ENCODE measurements at regions not wholly inside any gene's neighbourhood (a gene's known extent, or its start where the extent isn't known, plus 50 kb on each side); places are given as distances from the start of the nearest gene placed in this dataset.

DNA sequence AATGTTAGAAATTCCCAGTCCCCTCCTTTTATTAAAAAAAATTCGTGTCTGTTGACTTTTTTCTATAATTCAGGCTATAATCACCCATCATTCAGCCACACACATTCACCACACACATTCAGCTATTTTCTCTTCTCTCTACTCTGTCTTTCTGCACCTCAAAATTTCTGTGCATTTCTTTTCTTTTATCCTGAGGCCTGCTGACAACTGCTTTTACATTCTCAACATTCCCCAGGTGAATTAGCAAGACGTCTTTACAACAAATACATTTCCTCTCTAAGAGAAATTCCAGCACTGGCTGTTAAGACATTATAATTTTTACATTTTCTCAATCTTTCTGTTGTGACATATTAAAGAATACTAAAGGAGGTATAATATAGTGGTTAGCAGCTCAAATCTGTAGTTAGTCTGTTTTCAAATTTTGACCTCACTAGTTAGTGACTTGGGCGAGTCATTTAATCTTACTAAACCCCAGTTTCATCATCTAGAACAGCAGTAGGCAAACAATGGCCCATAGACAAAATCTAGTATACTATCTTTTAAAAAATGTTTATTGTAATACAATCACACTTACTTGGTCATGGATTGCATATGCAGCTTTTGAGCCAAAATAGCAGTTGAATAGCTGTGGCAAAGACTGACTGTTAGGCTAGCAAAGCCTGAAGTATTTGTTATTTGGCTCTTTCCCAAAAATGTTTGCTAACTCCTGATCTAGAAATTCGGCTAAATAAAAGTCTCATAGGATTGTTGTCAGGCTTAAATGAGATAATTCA lies 350.7 kb downstream of the NSUN3 start:
- Histone ChIP-seq H3K9me3 (ENCODE audit: insufficient read depth in 2 of 2, low read depth in 1 of 2, low read length in 1 of 2) (0 out of 4 replicates have a peak, but pooled peaks cover 0 to 2% of the 10 kb centered on the region in 2 experiments), H3K4me2 (ENCODE audit: insufficient read depth in 1 of 2, low read depth in 2 of 2, low read length in 2 of 2) (peak overlapping the region; percentile 9 to 26; a peak in 1 of 4 replicates), H4K91ac (replicated peaks; ENCODE audit: insufficient read length, low read length) (no peak overlapping the region), H4K20me1 (replicated peaks in 1 of 2; ENCODE audit: control insufficient read depth in 1 of 2, insufficient read depth in 2 of 2, low read length in 2 of 2) (no peaks in the 10 kb centered on the region), H3K23me2 (ENCODE audit: low read depth, low read length) (no peaks in the 10 kb centered on the region), H2BK20ac (ENCODE audit: low read length) (no peak overlapping the region), H3K27ac (ENCODE audit: low read depth, low read length) (no peak overlapping the region), H2BK15ac (ENCODE audit: low read length) (no peak overlapping the region), H3K56ac (replicated peaks; ENCODE audit: insufficient read length, low read depth, low read length) (peak overlapping the region; percentile 36), H4K5ac (ENCODE audit: insufficient read length, low read depth, low read length) (peak overlapping the region; percentile 9), H3K23ac (ENCODE audit: insufficient read length) (no peak overlapping the region), H3K14ac (ENCODE audit: insufficient read length) (no peak overlapping the region), H3K4me3 (ENCODE audit: extremely low read depth in 1 of 4, insufficient read depth in 2 of 4, low read depth in 3 of 4, low read length in 4 of 4) (no peak overlapping the region), H3K79me2 (ENCODE audit: control insufficient read depth in 1 of 2, insufficient read depth in 2 of 2, low read length in 2 of 2) (no peaks in the 10 kb centered on the region), H2BK5ac (ENCODE audit: low read depth, low read length) (peak overlapping the region; percentile 76; the same call in 1 of the 2 replicates), H3K4ac (replicated peaks; ENCODE audit: insufficient read length, low read depth, low read length) (no peak overlapping the region), H2AK5ac (ENCODE audit: low read depth, low read length) (no peak overlapping the region), H3K27me3 (replicated peaks in 1 of 4; ENCODE audit: control insufficient read depth in 3 of 4, extremely low read depth in 1 of 4, insufficient read depth in 3 of 4, low read length in 3 of 4) (no peaks in the 10 kb centered on the region), H3K36me3 (ENCODE audit: control insufficient read depth in 2 of 4, insufficient read depth in 4 of 4, low read length in 3 of 4) (no peaks in the 10 kb centered on the region), H3K9ac (replicated peaks in 1 of 4; ENCODE audit: extremely low read depth in 1 of 4, low read depth in 3 of 4, low read length in 3 of 4) (no peak overlapping the region), H2BK120ac (replicated peaks; ENCODE audit: low read depth, low read length) (no peak overlapping the region), H2AFZ (ENCODE audit: low read length) (no peak overlapping the region), H3K18ac (ENCODE audit: extremely low read depth, low read length) (no peak overlapping the region), H3K4me1 (replicated peaks in 1 of 4; ENCODE audit: control insufficient read depth in 3 of 4, insufficient read depth in 4 of 4, low read length in 3 of 4) (peaks cover 0 to 9% (median 4%) of the 10 kb centered on the region in 4 experiments; a peak in 4 of 7 replicates), H4K8ac (ENCODE audit: extremely low read depth, insufficient read depth, low read length) (no peak overlapping the region), H2BK12ac (ENCODE audit: low read depth, low read length) (no peak overlapping the region; the same call in 1 of the 2 replicates), H3K79me1 (ENCODE audit: low read depth, low read length) (no peaks in the 10 kb centered on the region)
- ChIA-PET POLR2A (ENCODE audit: partially characterized antibody) (no interaction called here), CTCF (ENCODE audit: partially characterized antibody) (no interaction called here)
- DNase-seq (ENCODE audit: low read depth in 1 of 2, low spot score in 2 of 2) (no peak), FAIRE-seq (no peak)
- 42% methylated on average over 4 of the region's 4 CpGs; no CpG with 5 or more reads in 1 of the 2 experiments for WGBS, 2 experiments (ENCODE audit: extremely low coverage in 1 of 2, insufficient coverage in 1 of 2, insufficient read length in 1 of 2, insufficient replicate concordance in 2 of 2, low coverage in 1 of 2, low lambda C conversion rate in 2 of 2, missing lambda C conversion rate in 1 of 2)
- TF ChIP-seq MAX (IDR thresholded peaks at IDR 0.05), result no peak
- TF ChIP-seq KDM4A (IDR thresholded peaks at IDR 0.05; ENCODE audit: low read depth, low read length, severe bottlenecking), result no peak
- TF ChIP-seq SP4 (IDR thresholded peaks at IDR 0.05; ENCODE audit: low read length), result no peak
- no peak for TF ChIP-seq BRCA1 (IDR thresholded peaks at IDR 0.05; ENCODE audit: low read depth, low read length)
- TF ChIP-seq SIN3A (conservative IDR thresholded peaks at IDR 0.05 in 1 of 2, IDR thresholded peaks at IDR 0.05 in 1 of 2; ENCODE audit: low read depth in 1 of 2, low read length in 2 of 2), result no peak
- TF ChIP-seq, protein P1, sequence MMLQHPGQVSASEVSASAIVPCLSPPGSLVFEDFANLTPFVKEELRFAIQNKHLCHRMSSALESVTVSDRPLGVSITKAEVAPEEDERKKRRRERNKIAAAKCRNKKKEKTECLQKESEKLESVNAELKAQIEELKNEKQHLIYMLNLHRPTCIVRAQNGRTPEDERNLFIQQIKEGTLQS (IDR thresholded peaks at IDR 0.05; ENCODE audit: insufficient read depth, low read depth, low read length), result no peak
- no peak for TF ChIP-seq CEBPB (IDR thresholded peaks at IDR 0.05; ENCODE audit: low read depth, low read length)
- no peak for TF ChIP-seq YY1 (IDR thresholded peaks at IDR 0.05; ENCODE audit: low read depth, low read length)
- TF ChIP-seq KDM1A (IDR thresholded peaks at IDR 0.05; ENCODE audit: borderline replicate concordance, low read length), result no peak
- TF ChIP-seq RXRA (IDR thresholded peaks at IDR 0.05; ENCODE audit: insufficient read depth, low read depth, low read length), result no peak
- no peak for TF ChIP-seq BACH1 (IDR thresholded peaks at IDR 0.05; ENCODE audit: low read length)
- TF ChIP-seq POLR2A (IDR thresholded peaks at IDR 0.05; ENCODE audit: control extremely low read depth in 1 of 2, low read depth in 2 of 2, low read length in 2 of 2), result no peak
- no peak for TF ChIP-seq CBX5 (IDR thresholded peaks at IDR 0.05; ENCODE audit: low read depth, low read length)
- TF ChIP-seq SP2 (IDR thresholded peaks at IDR 0.05; ENCODE audit: low read length), result no peak

All from H1 (cell line).